Activated T-cell treated with anti-CD3 and anti-CD28 coated beads, Interleukin-2, amount 50 U/mL, for 72 hours (primary cell): ENCODE measurements at regions not wholly inside any gene's neighbourhood (a gene's known extent, or its start where the extent isn't known, plus 50 kb on each side); places are given as distances from the start of the nearest gene placed in this dataset.

ENCODE experiments used
- ATAC-seq, 2 donors: fragments of 150-1000 bp; cut with Tn5 transposase; replicated peaks in 1 of 2; 2 replicates each; pipeline ENCODE4 v1.10.0; 2021; ENCODE audit warnings: moderate library complexity in 2 of 2, mild to moderate bottlenecking in 1 of 2
- DNase-seq, 2 donors: peaks; one replicate each; pipeline ENCODE4 v3.0.0; 2021 to 2022; ENCODE audit warnings: mixed read lengths in 1 of 2
- H3K27ac Mint-ChIP-seq: one replicate; pipeline ENCODE4 v1.8.0; 2022; ENCODE audit warnings: mild to moderate bottlenecking, moderate library complexity, mixed read lengths
- H3K27me3 Mint-ChIP-seq: one replicate; pipeline ENCODE4 v1.8.0; 2022; ENCODE audit warnings: low read depth, mixed read lengths
- H3K36me3 Mint-ChIP-seq, 2 donors: one replicate each; pipeline ENCODE4 v1.8.0; 2022; ENCODE audit warnings: mixed read lengths in 2 of 2, mild to moderate bottlenecking in 1 of 2; ENCODE audit not compliant: insufficient read depth in 2 of 2
- H3K4me1 Mint-ChIP-seq: one replicate; pipeline ENCODE4 v1.8.0; 2022; ENCODE audit warnings: low read depth, mixed read lengths
- H3K4me3 Mint-ChIP-seq, 2 donors: one replicate each; pipeline ENCODE4 v1.8.0; 2022; ENCODE audit warnings: mild to moderate bottlenecking in 2 of 2, mixed read lengths in 2 of 2, moderate library complexity in 2 of 2
- H3K9me3 Mint-ChIP-seq, 2 donors: one replicate each; pipeline ENCODE4 v1.8.0; 2022; ENCODE audit warnings: mixed read lengths in 2 of 2

DNA sequence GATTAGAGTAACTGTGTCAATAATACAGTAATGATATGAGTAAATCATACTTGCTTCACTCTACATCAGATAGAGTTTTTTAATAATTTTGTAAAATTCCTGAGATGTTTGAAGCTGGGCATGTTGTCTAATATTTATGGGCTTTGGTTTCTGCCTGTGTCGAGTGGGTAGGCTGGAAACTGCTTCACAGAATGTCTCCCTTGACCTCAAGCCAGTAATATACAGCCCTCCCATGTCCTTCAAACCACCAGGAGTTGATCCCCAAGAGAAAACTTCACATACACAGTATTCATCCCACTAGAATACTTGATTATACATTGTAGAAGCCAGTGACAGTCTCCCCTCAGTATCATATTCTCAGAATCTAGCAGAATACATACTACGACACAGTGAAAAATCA, 284.8 kb upstream of the TENM3 start:
- peaks cover 0 to 1% of the 10 kb centered on the region in 2 donors for H3K9me3 Mint-ChIP-seq
- H3K36me3 Mint-ChIP-seq, result no peaks in the 10 kb centered on the region
- H3K27ac Mint-ChIP-seq, result no peak overlapping the region
- no peak overlapping the region for H3K4me3 Mint-ChIP-seq
- no peak for DNase-seq
- no peaks in the 10 kb centered on the region for H3K4me1 Mint-ChIP-seq
- ATAC-seq, result no peak
- no peaks in the 10 kb centered on the region for H3K27me3 Mint-ChIP-seq

DNA sequence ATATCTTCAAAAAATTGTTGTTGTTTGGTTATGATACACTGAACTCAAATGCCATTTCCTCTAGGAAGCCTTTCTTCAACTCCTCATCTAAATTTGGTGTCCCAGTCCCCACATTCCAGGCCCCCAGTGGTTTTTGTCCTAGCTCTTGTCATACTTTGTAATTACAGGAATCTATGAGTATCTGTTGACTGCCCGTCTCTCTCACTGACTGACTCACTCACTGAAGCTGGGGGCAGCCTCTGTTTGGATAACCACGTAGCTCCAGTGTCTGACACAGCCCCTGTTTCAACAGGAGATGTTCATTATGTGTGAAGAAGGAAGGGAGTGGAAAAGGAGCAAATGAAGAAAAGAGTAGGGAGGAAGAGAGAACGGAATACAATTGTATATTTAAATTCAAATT, 284.1 kb upstream of the TENM3 start:
- H3K4me3 Mint-ChIP-seq, result no peak overlapping the region
- H3K4me1 Mint-ChIP-seq, result no peaks in the 10 kb centered on the region
- H3K9me3 Mint-ChIP-seq, result peaks cover 0 to 1% of the 10 kb centered on the region in 2 donors
- ATAC-seq (no peak), DNase-seq (no peak)
- no peaks in the 10 kb centered on the region for H3K27me3 Mint-ChIP-seq
- H3K36me3 Mint-ChIP-seq, result no peaks in the 10 kb centered on the region
- H3K27ac Mint-ChIP-seq, result no peak overlapping the region

DNA sequence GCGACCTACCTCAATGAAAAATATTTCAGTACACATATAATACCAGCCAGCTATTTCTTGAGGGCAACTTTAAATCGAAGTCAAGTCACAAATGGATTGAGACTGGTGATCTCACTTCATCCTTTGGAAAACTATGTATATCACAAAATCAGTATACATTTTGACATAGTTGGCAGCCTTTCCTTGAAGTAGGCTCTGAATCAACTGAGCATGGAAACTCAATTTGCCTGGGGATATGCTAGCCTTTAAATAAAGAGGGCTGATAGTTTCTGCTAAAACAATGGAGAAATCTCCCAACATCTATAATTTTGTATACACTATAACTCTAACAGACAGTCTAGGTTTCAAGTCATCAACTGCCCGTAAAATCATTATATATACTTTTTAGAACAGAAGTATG, 282.8 kb upstream of the TENM3 start:
- no peak overlapping the region for H3K4me3 Mint-ChIP-seq
- no peaks in the 10 kb centered on the region for H3K27me3 Mint-ChIP-seq
- no peak for ATAC-seq
- H3K4me1 Mint-ChIP-seq, result no peaks in the 10 kb centered on the region
- no peak overlapping the region for H3K27ac Mint-ChIP-seq
- H3K9me3 Mint-ChIP-seq, result peaks cover 0 to 1% of the 10 kb centered on the region in 2 donors
- H3K36me3 Mint-ChIP-seq, result no peaks in the 10 kb centered on the region
- DNase-seq, result no peak

DNA sequence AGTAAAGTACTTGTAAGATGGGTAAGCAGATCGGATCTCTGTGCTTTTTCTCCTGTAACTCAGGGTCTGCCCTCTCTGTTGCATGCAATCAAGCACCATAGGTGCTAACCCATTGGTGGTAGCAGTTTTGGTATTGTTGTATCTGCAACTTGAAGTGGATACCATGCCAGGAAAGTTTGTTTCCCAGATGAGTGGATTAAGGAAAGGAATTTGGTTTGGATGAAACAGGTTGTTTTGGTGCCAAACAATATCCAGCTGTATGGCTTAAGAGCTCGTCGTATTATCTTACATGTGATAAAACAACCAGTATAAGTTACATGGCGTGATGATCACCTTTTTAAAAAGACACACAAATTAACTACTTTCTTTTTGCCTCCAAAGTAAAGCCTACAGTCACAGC, 280.9 kb upstream of the TENM3 start:
- no peaks in the 10 kb centered on the region for H3K36me3 Mint-ChIP-seq
- no peak for DNase-seq
- no peaks in the 10 kb centered on the region for H3K4me1 Mint-ChIP-seq

DNA sequence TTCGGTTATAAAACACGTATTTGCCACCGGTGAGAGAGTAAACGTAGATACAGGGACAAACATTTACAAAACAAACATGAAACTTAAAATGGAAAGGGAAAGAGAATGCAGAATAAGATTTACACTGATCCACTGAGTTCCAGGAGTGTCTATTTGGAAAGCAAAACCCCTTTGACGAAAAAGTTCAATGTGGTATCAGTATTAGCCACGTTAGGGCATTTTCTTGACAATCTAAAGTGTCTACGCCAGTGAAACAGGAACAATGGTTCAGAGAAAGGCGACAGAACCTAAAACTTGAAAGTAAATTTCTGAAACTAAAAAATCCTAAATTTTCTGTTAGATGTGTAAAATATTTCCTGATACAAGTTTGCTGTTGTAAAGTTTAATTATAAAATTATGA, 278.5 kb upstream of the TENM3 start:
- Mint-ChIP-seq H3K9me3 (peaks cover 0 to 4% of the 10 kb centered on the region in 2 donors), H3K4me1 (no peaks in the 10 kb centered on the region), H3K27me3 (no peaks in the 10 kb centered on the region), H3K4me3 (no peak overlapping the region), H3K36me3 (no peaks in the 10 kb centered on the region), H3K27ac (no peak overlapping the region)
- no peak for DNase-seq
- no peak for ATAC-seq

More for the DNA sequence above, 280.9 kb upstream of the TENM3 start:
- no peak overlapping the region for H3K27ac Mint-ChIP-seq
- no peaks in the 10 kb centered on the region for H3K27me3 Mint-ChIP-seq
- no peak overlapping the region for H3K4me3 Mint-ChIP-seq
- H3K9me3 Mint-ChIP-seq, result peaks cover 0 to 2% of the 10 kb centered on the region in 2 donors
- no peak for ATAC-seq

DNA sequence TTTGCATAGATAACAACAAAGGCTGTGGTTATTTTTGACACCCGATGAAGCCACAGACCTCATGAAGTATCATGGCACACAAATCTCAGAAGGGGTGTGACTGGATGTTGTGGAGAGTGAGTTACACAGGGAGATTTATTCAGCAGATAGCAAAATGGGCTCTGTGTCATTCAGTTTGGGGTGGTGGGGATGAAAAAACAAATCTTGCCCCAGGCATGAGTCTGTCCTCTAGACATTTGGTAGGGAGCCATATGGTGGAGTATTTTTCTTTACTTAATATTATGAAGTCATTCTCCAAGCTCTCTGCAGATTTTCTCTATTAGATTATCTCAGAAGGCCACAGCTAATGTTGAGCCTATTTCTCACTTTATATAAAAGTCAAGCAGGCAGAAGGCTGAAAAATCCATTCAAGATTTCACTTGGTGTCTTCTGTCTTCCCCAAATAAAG, 277.1 kb upstream of the TENM3 start:
- no peaks in the 10 kb centered on the region for H3K36me3 Mint-ChIP-seq
- no peak for DNase-seq
- no peak for ATAC-seq
- H3K4me1 Mint-ChIP-seq, result no peaks in the 10 kb centered on the region
- H3K27ac Mint-ChIP-seq, result no peak overlapping the region
- no peaks in the 10 kb centered on the region for H3K27me3 Mint-ChIP-seq
- no peak overlapping the region for H3K4me3 Mint-ChIP-seq
- H3K9me3 Mint-ChIP-seq, result peaks cover 0 to 4% of the 10 kb centered on the region in 2 donors

DNA sequence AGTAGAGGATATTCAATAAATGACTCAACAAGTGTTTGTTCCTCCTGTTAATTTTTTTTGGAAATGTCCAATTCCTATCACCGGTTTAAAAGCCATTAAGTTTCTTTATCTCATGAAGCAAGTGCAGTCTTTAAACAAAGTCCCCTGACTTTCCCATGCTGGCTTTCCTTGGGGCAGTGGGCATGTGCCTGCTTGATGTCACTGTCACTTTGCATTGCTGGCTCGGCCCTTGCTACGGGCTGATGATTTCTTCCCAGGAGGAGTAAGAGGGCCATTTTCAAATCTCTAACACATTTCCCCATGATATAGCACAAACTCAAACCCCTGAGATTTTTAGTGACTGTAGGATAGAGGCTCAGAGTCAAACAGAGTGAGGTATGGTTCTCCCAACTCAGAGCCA, 275.8 kb upstream of the TENM3 start:
- H3K9me3 Mint-ChIP-seq, result peaks cover 0 to 4% of the 10 kb centered on the region in 2 donors
- DNase-seq (no peak), ATAC-seq (no peak)
- no peaks in the 10 kb centered on the region for H3K4me1 Mint-ChIP-seq
- no peaks in the 10 kb centered on the region for H3K27me3 Mint-ChIP-seq
- H3K36me3 Mint-ChIP-seq, result no peaks in the 10 kb centered on the region
- H3K27ac Mint-ChIP-seq, result no peak overlapping the region
- no peak overlapping the region for H3K4me3 Mint-ChIP-seq

DNA sequence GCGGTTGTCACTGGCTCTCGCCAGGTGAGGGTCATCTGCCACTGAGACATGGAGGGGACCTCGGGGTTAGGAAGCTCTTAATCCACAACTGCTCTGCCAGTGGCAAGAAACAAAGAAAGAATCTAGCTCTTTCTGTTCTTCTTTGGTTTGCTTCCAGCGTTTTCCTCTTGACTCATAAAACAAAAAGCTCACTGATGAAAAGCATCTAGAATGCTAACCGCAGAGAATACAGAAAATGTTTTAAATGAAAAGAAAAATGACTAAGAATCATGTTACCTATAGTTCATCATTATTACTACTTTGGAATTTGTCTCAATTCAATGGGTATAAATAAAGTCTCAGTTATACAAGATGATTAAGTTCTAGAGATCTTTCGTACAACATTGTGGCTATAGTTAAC, 274.8 kb upstream of the TENM3 start:
- no peak for DNase-seq
- Mint-ChIP-seq H3K36me3 (no peaks in the 10 kb centered on the region), H3K4me1 (no peaks in the 10 kb centered on the region)

DNA sequence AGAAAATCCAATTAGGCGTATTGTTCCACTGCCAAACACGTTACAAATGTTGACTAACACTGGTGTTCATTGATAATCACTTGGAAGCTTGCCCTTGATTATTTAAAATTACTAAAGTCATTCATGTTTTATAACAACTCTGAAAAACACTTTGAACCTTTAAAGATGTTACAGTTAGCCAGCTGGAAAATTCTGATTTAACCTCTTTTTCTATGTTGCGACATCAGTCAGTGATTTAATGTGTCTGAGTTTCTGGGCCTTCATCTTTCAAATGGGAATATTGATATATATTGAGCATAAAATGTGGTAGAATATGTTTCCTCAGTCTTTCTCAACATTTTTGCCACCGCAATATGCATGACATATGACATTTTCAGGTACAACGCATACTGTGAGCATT, 274.1 kb upstream of the TENM3 start:
- Mint-ChIP-seq H3K36me3 (no peaks in the 10 kb centered on the region), H3K4me1 (no peaks in the 10 kb centered on the region), H3K4me3 (no peak overlapping the region), H3K27me3 (no peaks in the 10 kb centered on the region), H3K27ac (no peak overlapping the region), H3K9me3 (peaks cover 0 to 6% of the 10 kb centered on the region in 2 donors)
- DNase-seq (no peak), ATAC-seq (no peak)

More for the DNA sequence above, 274.8 kb upstream of the TENM3 start:
- Mint-ChIP-seq H3K4me3 (no peak overlapping the region), H3K9me3 (peaks cover 0 to 4% of the 10 kb centered on the region in 2 donors), H3K27me3 (no peaks in the 10 kb centered on the region), H3K27ac (no peak overlapping the region)
- no peak for ATAC-seq

DNA sequence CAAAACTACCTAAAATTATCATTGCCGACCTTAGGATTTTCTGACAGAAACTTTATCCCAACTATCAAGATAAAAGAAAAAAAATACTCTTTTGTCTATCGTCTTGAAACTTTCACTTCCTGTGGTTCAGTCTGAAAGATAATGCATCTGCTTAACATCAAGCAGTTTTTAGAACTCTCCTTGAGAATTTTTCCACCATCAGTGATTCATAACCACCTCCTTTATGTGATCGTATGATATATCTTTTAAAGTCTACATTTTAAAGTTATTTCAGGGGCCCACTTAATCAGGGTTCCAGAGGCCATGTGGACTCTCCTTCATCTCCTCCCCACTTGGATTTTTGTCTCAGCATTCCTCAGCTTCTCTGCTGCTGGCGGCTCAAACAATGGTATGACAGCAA, 272.8 kb upstream of the TENM3 start:
- Mint-ChIP-seq H3K27me3 (no peaks in the 10 kb centered on the region), H3K4me3 (no peak overlapping the region), H3K27ac (no peak overlapping the region), H3K9me3 (peaks cover under 1 to 7% of the 10 kb centered on the region in 2 donors), H3K36me3 (no peaks in the 10 kb centered on the region), H3K4me1 (no peaks in the 10 kb centered on the region)
- ATAC-seq, result no peak
- DNase-seq, result no peak

DNA sequence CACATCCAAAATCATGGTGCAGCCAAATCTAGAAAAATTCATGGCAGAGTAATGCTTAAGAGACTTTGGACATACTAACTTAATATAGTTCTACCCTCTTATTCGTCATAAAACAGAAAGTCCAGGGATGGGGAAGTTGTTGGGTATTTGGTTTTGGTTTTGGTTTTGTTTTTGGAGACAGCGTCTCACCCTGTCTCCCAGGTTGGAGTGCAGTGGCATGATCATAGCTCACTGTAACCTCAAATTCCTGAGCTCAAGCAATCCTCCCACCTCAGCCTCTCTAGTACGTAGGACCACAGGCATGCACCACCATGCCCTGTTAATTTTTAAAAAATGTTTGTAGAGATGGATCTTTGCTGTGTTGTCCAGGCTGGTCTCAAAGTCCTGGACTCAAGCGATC, 271.8 kb upstream of the TENM3 start:
- ATAC-seq (no peak), DNase-seq (no peak)
- no peaks in the 10 kb centered on the region for H3K36me3 Mint-ChIP-seq
- H3K4me3 Mint-ChIP-seq, result no peak overlapping the region
- no peak overlapping the region for H3K27ac Mint-ChIP-seq
- peaks cover 4 to 8% of the 10 kb centered on the region in 2 donors for H3K9me3 Mint-ChIP-seq
- no peaks in the 10 kb centered on the region for H3K4me1 Mint-ChIP-seq
- H3K27me3 Mint-ChIP-seq, result no peaks in the 10 kb centered on the region

DNA sequence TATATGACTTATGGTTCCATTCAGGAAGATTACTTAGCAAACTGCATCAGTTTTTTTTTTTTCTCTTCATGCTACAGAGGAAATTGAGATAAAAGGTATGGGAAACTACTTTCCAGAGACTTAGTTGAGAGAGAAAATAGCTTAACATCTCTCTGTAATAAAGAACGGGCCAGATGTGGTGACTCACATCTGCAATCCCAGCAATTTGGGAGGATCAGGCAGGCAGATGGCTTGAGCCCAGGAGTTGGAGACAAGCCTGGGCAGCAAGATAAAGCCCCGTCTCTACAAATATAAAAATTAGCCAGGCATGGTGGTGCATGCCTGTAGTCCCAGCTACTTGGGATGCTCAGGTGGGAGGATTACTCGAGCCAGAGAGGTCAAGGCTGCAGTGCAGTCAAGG, 271.2 kb upstream of the TENM3 start:
- no peaks in the 10 kb centered on the region for H3K27me3 Mint-ChIP-seq
- DNase-seq (no peak), ATAC-seq (no peak)
- H3K4me1 Mint-ChIP-seq, result no peaks in the 10 kb centered on the region
- H3K4me3 Mint-ChIP-seq, result no peak overlapping the region
- no peaks in the 10 kb centered on the region for H3K36me3 Mint-ChIP-seq
- H3K9me3 Mint-ChIP-seq, result peaks cover 6 to 7% of the 10 kb centered on the region in 2 donors
- H3K27ac Mint-ChIP-seq, result no peak overlapping the region

DNA sequence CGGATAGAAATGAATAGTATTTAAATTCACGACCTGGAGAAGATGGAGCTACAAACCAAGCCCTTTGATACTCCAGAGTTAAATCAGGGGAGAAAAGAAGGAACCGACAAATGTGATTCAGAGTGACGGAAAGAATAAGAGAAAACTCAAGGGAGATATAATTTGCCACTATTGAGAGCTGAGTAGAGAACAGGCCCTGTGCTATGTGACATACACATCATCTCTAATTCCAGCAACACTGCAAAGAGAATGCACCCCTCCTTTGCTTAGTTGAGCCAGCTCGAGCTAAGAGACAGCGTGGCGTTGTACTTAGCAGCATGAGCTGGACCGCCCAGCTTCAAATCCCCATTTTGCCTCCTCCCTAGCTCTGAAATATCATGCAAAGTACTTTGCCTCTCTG, 266.4 kb upstream of the TENM3 start:
- no peak for DNase-seq
- Mint-ChIP-seq H3K27me3 (no peaks in the 10 kb centered on the region), H3K4me1 (no peaks in the 10 kb centered on the region), H3K9me3 (peaks cover 9 to 10% of the 10 kb centered on the region in 2 donors), H3K36me3 (no peaks in the 10 kb centered on the region), H3K4me3 (no peak overlapping the region), H3K27ac (no peak overlapping the region)
- no peak for ATAC-seq

DNA sequence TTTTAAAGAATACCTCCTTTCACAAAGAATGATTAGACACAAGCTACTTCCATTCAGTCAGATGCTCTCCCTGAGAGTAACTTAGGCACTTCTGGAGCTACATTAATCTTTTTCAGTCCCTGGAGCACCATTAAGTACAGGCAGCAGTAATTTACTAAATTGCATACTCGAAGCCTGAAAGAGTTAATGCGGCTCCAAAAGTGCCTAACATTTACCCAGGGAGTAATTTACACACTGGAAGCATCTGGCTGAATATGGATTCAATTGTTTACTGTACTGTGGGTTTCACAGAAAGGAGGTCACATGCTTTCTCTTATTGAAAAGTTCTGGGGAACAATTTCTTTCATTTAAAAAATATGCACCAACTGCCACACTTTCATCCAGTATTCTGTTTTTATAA, 260.8 kb upstream of the TENM3 start:
- Mint-ChIP-seq H3K9me3 (peaks cover 3 to 11% of the 10 kb centered on the region in 2 donors), H3K36me3 (no peaks in the 10 kb centered on the region)
- no peak for ATAC-seq

More for the DNA sequence above, 260.8 kb upstream of the TENM3 start:
- DNase-seq, result no peak
- Mint-ChIP-seq H3K27ac (no peak overlapping the region), H3K4me1 (no peaks in the 10 kb centered on the region), H3K4me3 (no peak overlapping the region), H3K27me3 (no peaks in the 10 kb centered on the region)
